GM12878 (cell line): ENCODE measurements at regions not wholly inside any gene's neighbourhood (a gene's known extent, or its start where the extent isn't known, plus 50 kb on each side); places are given as distances from the start of the nearest gene placed in this dataset.
A peak's percentile ranks its signal among the peaks of the same experiment; 100 is the strongest.

Experiments
- CREB1 ChIP-seq: IDR thresholded peaks from 2 replicates; pipeline ENCODE4 v1.6.1; 2012; ENCODE audit warnings: low read depth, mild to moderate bottlenecking, inconsistent platforms
- TF ChIP-seq, protein P1 (sequence below): IDR thresholded peaks from 2 replicates; pipeline ENCODE4 v1.6.1; 2011; ENCODE audit warnings: borderline replicate concordance, low read depth, mild to moderate bottlenecking, moderate library complexity, mixed read lengths, low read length; ENCODE audit not compliant: insufficient read depth; ENCODE audit errors: extremely low read length
- TF ChIP-seq, protein P2 (sequence below), 3 experiments: IDR thresholded peaks in 2 of 3; conservative IDR thresholded peaks in 1 of 3; 2 replicates each; pipeline ENCODE4 v1.5.1; 2011; ENCODE audit warnings: low read depth in 3 of 3, low read length in 3 of 3, mild to moderate bottlenecking in 3 of 3, control low read depth in 2 of 3, moderate library complexity in 2 of 3, inconsistent platforms in 1 of 3, mixed read lengths in 1 of 3; ENCODE audit not compliant: control insufficient read depth in 2 of 3, insufficient read depth in 1 of 3; ENCODE audit errors: extremely low read depth in 1 of 3

DNA sequence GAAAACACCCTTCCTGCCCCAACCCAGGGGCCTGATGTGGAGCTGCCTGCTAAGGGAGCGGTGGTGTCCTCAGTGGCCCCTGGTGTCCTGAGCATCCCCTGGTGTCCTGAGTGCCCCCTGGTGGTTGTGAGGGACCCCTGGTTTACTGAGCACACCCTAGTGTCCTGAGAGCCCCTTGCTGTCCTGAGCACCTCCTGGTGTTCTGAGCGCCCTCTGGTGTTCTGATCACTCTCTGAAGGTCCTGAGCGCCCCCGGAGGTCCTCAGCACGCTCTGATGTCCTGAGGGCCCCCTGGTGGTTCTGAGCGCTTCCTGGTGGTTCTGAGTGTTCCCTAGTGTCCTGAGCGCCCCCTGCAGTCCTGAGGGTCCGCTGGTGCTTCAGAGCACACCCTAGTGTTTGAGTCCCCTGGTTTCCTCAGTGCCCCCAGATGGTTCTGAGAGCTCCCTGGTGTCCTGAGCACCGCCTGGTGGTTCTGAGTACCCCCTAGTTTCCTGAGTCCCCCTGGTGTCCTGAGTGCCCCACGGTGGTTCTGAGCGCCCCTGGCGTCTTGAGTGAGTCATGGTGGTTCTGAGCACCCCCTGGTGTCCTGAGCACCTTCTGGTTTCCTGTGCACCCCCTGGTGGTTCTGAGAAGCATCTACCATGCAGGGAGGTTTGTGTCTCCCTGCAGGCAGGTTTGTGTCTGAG, 1004.2 kb downstream of the TMEM121 start:
- 0 out of 2 replicates have a peak, but pooled peaks have one; percentile 11 for TF ChIP-seq CREB1
- TF ChIP-seq, protein P1, sequence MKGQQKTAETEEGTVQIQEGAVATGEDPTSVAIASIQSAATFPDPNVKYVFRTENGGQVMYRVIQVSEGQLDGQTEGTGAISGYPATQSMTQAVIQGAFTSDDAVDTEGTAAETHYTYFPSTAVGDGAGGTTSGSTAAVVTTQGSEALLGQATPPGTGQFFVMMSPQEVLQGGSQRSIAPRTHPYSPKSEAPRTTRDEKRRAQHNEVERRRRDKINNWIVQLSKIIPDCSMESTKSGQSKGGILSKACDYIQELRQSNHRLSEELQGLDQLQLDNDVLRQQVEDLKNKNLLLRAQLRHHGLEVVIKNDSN, result no peak
- TF ChIP-seq, protein P2, sequence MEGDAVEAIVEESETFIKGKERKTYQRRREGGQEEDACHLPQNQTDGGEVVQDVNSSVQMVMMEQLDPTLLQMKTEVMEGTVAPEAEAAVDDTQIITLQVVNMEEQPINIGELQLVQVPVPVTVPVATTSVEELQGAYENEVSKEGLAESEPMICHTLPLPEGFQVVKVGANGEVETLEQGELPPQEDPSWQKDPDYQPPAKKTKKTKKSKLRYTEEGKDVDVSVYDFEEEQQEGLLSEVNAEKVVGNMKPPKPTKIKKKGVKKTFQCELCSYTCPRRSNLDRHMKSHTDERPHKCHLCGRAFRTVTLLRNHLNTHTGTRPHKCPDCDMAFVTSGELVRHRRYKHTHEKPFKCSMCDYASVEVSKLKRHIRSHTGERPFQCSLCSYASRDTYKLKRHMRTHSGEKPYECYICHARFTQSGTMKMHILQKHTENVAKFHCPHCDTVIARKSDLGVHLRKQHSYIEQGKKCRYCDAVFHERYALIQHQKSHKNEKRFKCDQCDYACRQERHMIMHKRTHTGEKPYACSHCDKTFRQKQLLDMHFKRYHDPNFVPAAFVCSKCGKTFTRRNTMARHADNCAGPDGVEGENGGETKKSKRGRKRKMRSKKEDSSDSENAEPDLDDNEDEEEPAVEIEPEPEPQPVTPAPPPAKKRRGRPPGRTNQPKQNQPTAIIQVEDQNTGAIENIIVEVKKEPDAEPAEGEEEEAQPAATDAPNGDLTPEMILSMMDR (IDR thresholded peaks at IDR 0.05 in 2 of 3, conservative IDR thresholded peaks at IDR 0.05 in 1 of 3; ENCODE audit: control insufficient read depth in 2 of 3, extremely low read depth in 1 of 3, insufficient read depth in 1 of 3, low read depth in 3 of 3, low read length in 3 of 3), result peak; percentile 79 to 91 (median 88)
